GM21717 (cell line): ENCODE measurements at regions not wholly inside any gene's neighbourhood (a gene's known extent, or its start where the extent isn't known, plus 50 kb on each side); places are given as distances from the start of the nearest gene placed in this dataset.
"Not testable (repeated sequence)": the region's sequence is repeated elsewhere in the genome, so short reads cannot be mapped to it uniquely, and the experiment has no call there.

Experiments used
- ATAC-seq: cut with Tn5 transposase; IDR thresholded peaks from one replicate; pipeline ENCODE4 v1.9.1; 2021; ENCODE audit warnings: mild to moderate bottlenecking, moderate library complexity; ENCODE audit not compliant: unreplicated experiment

GRCh38 chr4:58413849-58414248 lies 1303.7 kb upstream of the IGFBP7 start:
- ATAC-seq: no peak

- no peak for ATAC-seq
Observed at GRCh38 chr4:58411904-58412303, 1301.7 kb upstream of the IGFBP7 start.

- no peak for ATAC-seq
Observed at GRCh38 chr4:58406762-58407161, 1296.6 kb upstream of the IGFBP7 start.

- no peak for ATAC-seq
Observed at GRCh38 chr4:58368221-58368620, 1258.0 kb upstream of the IGFBP7 start.

GRCh38 chr4:58360354-58361133 lies 1250.4 kb upstream of the IGFBP7 start:
- ATAC-seq: no peak

- no peak for ATAC-seq
Observed at GRCh38 chr4:58359590-58359989, 1249.4 kb upstream of the IGFBP7 start.

- ATAC-seq: no peak
Observed at GRCh38 chr4:58357947-58358346, 1247.8 kb upstream of the IGFBP7 start.

- no peak for ATAC-seq
Observed at GRCh38 chr4:58325070-58325469, 1214.9 kb upstream of the IGFBP7 start.

GRCh38 chr4:58313444-58313843 lies 1203.3 kb upstream of the IGFBP7 start:
- ATAC-seq: no peak

GRCh38 chr4:58303456-58303855 lies 1193.3 kb upstream of the IGFBP7 start:
- ATAC-seq: no peak

GRCh38 chr4:58301376-58301999 lies 1191.3 kb upstream of the IGFBP7 start:
- no peak for ATAC-seq

- ATAC-seq: no peak
Observed at GRCh38 chr4:58286335-58286734, 1176.2 kb upstream of the IGFBP7 start.

GRCh38 chr4:58280928-58281327 lies 1170.7 kb upstream of the IGFBP7 start:
- not testable (repeated sequence) for ATAC-seq

GRCh38 chr4:58275856-58276255 lies 1165.7 kb upstream of the IGFBP7 start:
- no peak for ATAC-seq

- no peak for ATAC-seq
Observed at GRCh38 chr4:58274553-58274952, 1164.4 kb upstream of the IGFBP7 start.

- no peak for ATAC-seq
Observed at GRCh38 chr4:58272311-58272710, 1162.1 kb upstream of the IGFBP7 start.

GRCh38 chr4:58265734-58266133 lies 1155.5 kb upstream of the IGFBP7 start:
- no peak for ATAC-seq

- no peak for ATAC-seq
Observed at GRCh38 chr4:58261526-58261925, 1151.3 kb upstream of the IGFBP7 start.

- no peak for ATAC-seq
Observed at GRCh38 chr4:58254291-58254690, 1144.1 kb upstream of the IGFBP7 start.

- no peak for ATAC-seq
Observed at GRCh38 chr4:58252656-58253055, 1142.5 kb upstream of the IGFBP7 start.

GRCh38 chr4:58247792-58248191 lies 1137.6 kb upstream of the IGFBP7 start:
- ATAC-seq: no peak

- ATAC-seq: no peak
Observed at GRCh38 chr4:58225460-58225859, 1115.3 kb upstream of the IGFBP7 start.

GRCh38 chr4:58219179-58219578 lies 1109.0 kb upstream of the IGFBP7 start:
- ATAC-seq: no peak
